Fibroblast of lung (primary cell): ENCODE measurements at regions not wholly inside any gene's neighbourhood (a gene's known extent, or its start where the extent isn't known, plus 50 kb on each side); places are given as distances from the start of the nearest gene placed in this dataset.

Experiments
- EZH2 ChIP-seq: IDR thresholded peaks from 2 replicates; pipeline ENCODE4 v1.5.1; 2012; ENCODE audit warnings: low read length, control low read depth, mild to moderate bottlenecking; ENCODE audit errors: missing control alignments
- TF ChIP-seq, protein P1 (sequence below), 2 donors: IDR thresholded peaks in 1 of 2; conservative IDR thresholded peaks in 1 of 2; 1 replicate in 1 of 2; 2 replicates in 1 of 2; pipeline ENCODE4 v1.5.1; 2011 to 2012; ENCODE audit warnings: low read length in 2 of 2, control low read depth in 1 of 2, inconsistent platforms in 1 of 2, low read depth in 1 of 2, mild to moderate bottlenecking in 1 of 2

DNA sequence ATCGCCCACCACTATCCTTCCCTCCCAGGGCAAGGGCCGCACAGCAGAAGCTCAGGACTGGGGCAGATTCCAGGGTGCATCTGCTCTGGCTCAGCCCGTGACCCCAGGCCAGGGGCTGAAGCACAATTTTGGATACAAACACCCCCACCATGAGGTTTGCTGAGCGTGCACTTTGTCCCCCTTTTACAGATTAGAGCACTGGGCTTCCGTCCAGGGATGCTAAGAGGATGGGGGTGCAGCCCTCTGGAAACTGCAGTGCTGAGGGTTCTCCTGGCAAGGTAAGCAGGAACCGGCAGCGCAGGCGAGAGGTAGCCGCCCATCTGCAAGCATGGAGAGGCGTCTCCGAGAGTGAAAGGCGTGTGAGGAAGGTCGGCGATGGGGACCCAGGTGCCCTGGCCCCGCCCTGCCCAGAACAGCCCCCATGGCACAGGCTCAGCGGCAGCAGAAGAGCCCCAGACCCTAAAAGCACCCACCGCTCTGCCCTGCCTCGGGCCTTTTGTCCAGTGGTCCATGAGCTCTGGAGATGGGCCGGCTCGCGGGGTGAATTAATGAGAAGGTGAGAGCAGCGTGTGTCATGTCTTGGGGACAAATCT, 54.5 kb upstream of the OLFM1 start:
- TF ChIP-seq, protein P1, sequence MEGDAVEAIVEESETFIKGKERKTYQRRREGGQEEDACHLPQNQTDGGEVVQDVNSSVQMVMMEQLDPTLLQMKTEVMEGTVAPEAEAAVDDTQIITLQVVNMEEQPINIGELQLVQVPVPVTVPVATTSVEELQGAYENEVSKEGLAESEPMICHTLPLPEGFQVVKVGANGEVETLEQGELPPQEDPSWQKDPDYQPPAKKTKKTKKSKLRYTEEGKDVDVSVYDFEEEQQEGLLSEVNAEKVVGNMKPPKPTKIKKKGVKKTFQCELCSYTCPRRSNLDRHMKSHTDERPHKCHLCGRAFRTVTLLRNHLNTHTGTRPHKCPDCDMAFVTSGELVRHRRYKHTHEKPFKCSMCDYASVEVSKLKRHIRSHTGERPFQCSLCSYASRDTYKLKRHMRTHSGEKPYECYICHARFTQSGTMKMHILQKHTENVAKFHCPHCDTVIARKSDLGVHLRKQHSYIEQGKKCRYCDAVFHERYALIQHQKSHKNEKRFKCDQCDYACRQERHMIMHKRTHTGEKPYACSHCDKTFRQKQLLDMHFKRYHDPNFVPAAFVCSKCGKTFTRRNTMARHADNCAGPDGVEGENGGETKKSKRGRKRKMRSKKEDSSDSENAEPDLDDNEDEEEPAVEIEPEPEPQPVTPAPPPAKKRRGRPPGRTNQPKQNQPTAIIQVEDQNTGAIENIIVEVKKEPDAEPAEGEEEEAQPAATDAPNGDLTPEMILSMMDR (conservative IDR thresholded peaks at IDR 0.05 in 1 of 2, IDR thresholded peaks at IDR 0.05 in 1 of 2; ENCODE audit: low read depth in 1 of 2, low read length in 2 of 2) = no peak
- TF ChIP-seq EZH2 = no peak
